NCI-H82 treated with DMSO at 0.1 percent for 48 hours (cell line): ENCODE measurements at regions not wholly inside any gene's neighbourhood (a gene's known extent, or its start where the extent isn't known, plus 50 kb on each side); places are given as distances from the start of the nearest gene placed in this dataset.
"Not testable (repeated sequence)": the region's sequence is repeated elsewhere in the genome, so short reads cannot be mapped to it uniquely, and the experiment has no call there.

ENCODE experiments used
- DNase-seq: peaks from one replicate; lab custom pipeline; 2025; ENCODE audit not compliant: unreplicated experiment; lab: John Stamatoyannopoulos, UW

GRCh38 chr2:220708366-220708765 is 863.7 kb downstream of the EPHA4 start:
- no peak for DNase-seq

- no peak for DNase-seq
These were observed 854.8 kb downstream of the EPHA4 start for GRCh38 chr2:220717283-220717682.

- no peak for DNase-seq
These were observed 835.3 kb downstream of the EPHA4 start for GRCh38 chr2:220736778-220737177.

- DNase-seq = no peak
These were observed 828.9 kb downstream of the EPHA4 start for GRCh38 chr2:220743203-220743602.

GRCh38 chr2:220744861-220745260 is 827.2 kb downstream of the EPHA4 start:
- DNase-seq = no peak

GRCh38 chr2:220745682-220746081 is 826.4 kb downstream of the EPHA4 start:
- DNase-seq = no peak

GRCh38 chr2:220747736-220748135 is 824.4 kb downstream of the EPHA4 start:
- no peak for DNase-seq

- DNase-seq = no peak
These were observed 823.1 kb downstream of the EPHA4 start for GRCh38 chr2:220748875-220749479.

GRCh38 chr2:220753486-220753885 is 818.6 kb downstream of the EPHA4 start:
- DNase-seq = no peak

GRCh38 chr2:220756653-220757052 is 815.5 kb downstream of the EPHA4 start:
- DNase-seq = no peak

GRCh38 chr2:220758376-220758775 is 813.7 kb downstream of the EPHA4 start:
- not testable (repeated sequence) for DNase-seq

- no peak for DNase-seq
These were observed 807.9 kb downstream of the EPHA4 start for GRCh38 chr2:220764171-220764570.

- DNase-seq = no peak
These were observed 804.4 kb downstream of the EPHA4 start for GRCh38 chr2:220767591-220768255.

- DNase-seq = no peak
These were observed 796.1 kb downstream of the EPHA4 start for GRCh38 chr2:220775856-220776488.

GRCh38 chr2:220779076-220779475 is 793.0 kb downstream of the EPHA4 start:
- DNase-seq = not testable (repeated sequence)

- DNase-seq = no peak
These were observed 792.6 kb downstream of the EPHA4 start for GRCh38 chr2:220779511-220779910.

GRCh38 chr2:220779931-220780330 is 792.2 kb downstream of the EPHA4 start:
- no peak for DNase-seq

GRCh38 chr2:220781622-220782241 is 790.4 kb downstream of the EPHA4 start:
- no peak for DNase-seq

GRCh38 chr2:220782609-220783113 is 789.4 kb downstream of the EPHA4 start:
- DNase-seq = no peak

- DNase-seq = no peak
These were observed 788.4 kb downstream of the EPHA4 start for GRCh38 chr2:220783671-220784070.

GRCh38 chr2:220785178-220785577 is 786.9 kb downstream of the EPHA4 start:
- DNase-seq = no peak

- no peak for DNase-seq
These were observed 785.9 kb downstream of the EPHA4 start for GRCh38 chr2:220786216-220786615.
